WTC11 (cell line): ENCODE measurements at regions not wholly inside any gene's neighbourhood (a gene's known extent, or its start where the extent isn't known, plus 50 kb on each side); places are given as distances from the start of the nearest gene placed in this dataset.

Experiments used
- ATAC-seq: fragments of 200-7000 bp; cut with Tn5 transposase; 2 replicates; pipeline ENCODE4 v1.10.0; 2021; ENCODE audit warnings: mild to moderate bottlenecking, moderate library complexity
- CTCF ChIA-PET: fragments of 300-600 bp; sonication (Branson Sonifier 250); formaldehyde crosslinking; loops from one replicate; lab custom pipeline; 2021; ENCODE audit warnings: antibody characterized with exemption; lab: Charles Lee
- POLR2A ChIA-PET: fragments of 350-600 bp; sonication (Branson Sonifier 250); formaldehyde crosslinking; loops from one replicate; lab custom pipeline; 2021; ENCODE audit warnings: antibody characterized with exemption; lab: Charles Lee
- DNase-seq: peaks from one replicate; pipeline ENCODE4 v3.0.0; 2021; ENCODE audit warnings: low spot score
- H3K27ac Mint-ChIP-seq: 2 replicates; pipeline ENCODE4 v1.8.0; 2021; ENCODE audit warnings: mixed read lengths
- H3K27me3 Mint-ChIP-seq: 2 replicates; pipeline ENCODE4 v1.8.0; 2021; ENCODE audit warnings: low read depth, mild to moderate bottlenecking, moderate library complexity, mixed read lengths
- H3K36me3 Mint-ChIP-seq: 2 replicates; pipeline ENCODE4 v1.8.0; 2021; ENCODE audit warnings: mixed read lengths
- H3K4me1 Mint-ChIP-seq: 2 replicates; pipeline ENCODE4 v1.8.0; 2022; ENCODE audit warnings: mixed read lengths
- H3K4me3 Mint-ChIP-seq: 2 replicates; pipeline ENCODE4 v1.8.0; 2021; ENCODE audit warnings: mild to moderate bottlenecking, moderate library complexity, mixed read lengths
- H3K9me3 Mint-ChIP-seq: 2 replicates; pipeline ENCODE4 v1.8.0; 2021; ENCODE audit warnings: mixed read lengths
- ATF1 ChIP-seq: sonication (generic); formaldehyde crosslinking; IDR thresholded peaks from 2 replicates; pipeline ENCODE4 v1.8.1; 2023; ENCODE audit warnings: mild to moderate bottlenecking, moderate library complexity, missing genetic modification reagents
- ESRRA ChIP-seq: sonication (generic); formaldehyde crosslinking; IDR thresholded peaks from 2 replicates; pipeline ENCODE4 v1.8.1; 2022; ENCODE audit warnings: mild to moderate bottlenecking, missing genetic modification reagents, borderline replicate concordance
- FOXK1 ChIP-seq: sonication (generic); formaldehyde crosslinking; IDR thresholded peaks from 2 replicates; pipeline ENCODE4 v1.8.0; 2022; ENCODE audit warnings: mild to moderate bottlenecking, moderate library complexity, missing genetic modification reagents
- GRHL2 ChIP-seq: fragments of 250-450 bp; sonication (Bioruptor Pico); IDR thresholded peaks from 2 replicates; pipeline ENCODE4 v1.8.0; 2022; ENCODE audit warnings: mild to moderate bottlenecking, moderate library complexity; ENCODE audit not compliant: insufficient replicate concordance, severe bottlenecking
- MXD4 ChIP-seq: fragments of 250-450 bp; sonication (Bioruptor Pico); IDR thresholded peaks from 2 replicates; pipeline ENCODE4 v1.8.0; 2021; ENCODE audit warnings: mild to moderate bottlenecking, moderate library complexity, borderline replicate concordance
- NFE2L1 ChIP-seq: sonication (generic); formaldehyde crosslinking; IDR thresholded peaks from 2 replicates; pipeline ENCODE4 v1.8.1; 2023; ENCODE audit warnings: missing genetic modification reagents
- TCF7 ChIP-seq: sonication (generic); formaldehyde crosslinking; IDR thresholded peaks from 2 replicates; pipeline ENCODE4 v1.8.0; 2022; ENCODE audit warnings: mild to moderate bottlenecking, low read depth, missing genetic modification reagents, moderate library complexity
- TEAD4 ChIP-seq: sonication (generic); formaldehyde crosslinking; IDR thresholded peaks from 2 replicates; pipeline ENCODE4 v1.8.0; 2022; ENCODE audit warnings: mild to moderate bottlenecking, missing genetic modification reagents
- ZBTB21 ChIP-seq: sonication (generic); formaldehyde crosslinking; IDR thresholded peaks from 2 replicates; pipeline ENCODE4 v1.8.1; 2023; ENCODE audit warnings: mild to moderate bottlenecking, missing genetic modification reagents, borderline replicate concordance
- ZNF263 ChIP-seq: sonication (generic); formaldehyde crosslinking; IDR thresholded peaks from 2 replicates; pipeline ENCODE4 v1.8.1; 2022; ENCODE audit warnings: low read depth, mild to moderate bottlenecking, moderate library complexity, missing genetic modification reagents
- ZNF416 ChIP-seq: fragments of 250-450 bp; sonication (Bioruptor Pico); IDR thresholded peaks from 2 replicates; pipeline ENCODE4 v1.9.0; 2021; ENCODE audit warnings: mild to moderate bottlenecking, inconsistent platforms
- ZNF423 ChIP-seq: fragments of 250-450 bp; sonication (Bioruptor Pico); IDR thresholded peaks from 2 replicates; pipeline ENCODE4 v2.1.2; 2022; ENCODE audit warnings: mild to moderate bottlenecking, moderate library complexity
- ZNF671 ChIP-seq: fragments of 250-450 bp; sonication (Bioruptor Pico); IDR thresholded peaks from 2 replicates; pipeline ENCODE4 v1.8.0; 2021; ENCODE audit warnings: mild to moderate bottlenecking
- TF ChIP-seq, protein P1 (sequence below): sonication (generic); formaldehyde crosslinking; IDR thresholded peaks from 2 replicates; pipeline ENCODE4 v1.8.1; 2023; ENCODE audit warnings: mild to moderate bottlenecking, missing genetic modification reagents
- TF ChIP-seq, protein P2 (sequence below): sonication (generic); formaldehyde crosslinking; IDR thresholded peaks from 2 replicates; pipeline ENCODE4 v1.8.1; 2023; ENCODE audit warnings: mild to moderate bottlenecking, missing genetic modification reagents, moderate library complexity
- TF ChIP-seq, protein P3 (sequence below): sonication (generic); formaldehyde crosslinking; IDR thresholded peaks from 2 replicates; pipeline ENCODE4 v1.8.1; 2022; ENCODE audit warnings: missing genetic modification reagents, borderline replicate concordance
- TF ChIP-seq, protein P4 (sequence below): sonication (generic); formaldehyde crosslinking; IDR thresholded peaks from 2 replicates; pipeline ENCODE4 v1.8.0; 2022; ENCODE audit warnings: mild to moderate bottlenecking, missing genetic modification reagents
- TF ChIP-seq, protein P5 (sequence below): sonication (generic); formaldehyde crosslinking; conservative IDR thresholded peaks from 2 replicates; pipeline ENCODE4 v1.8.1; 2022; ENCODE audit warnings: mild to moderate bottlenecking, missing genetic modification reagents
- TF ChIP-seq, protein P6 (sequence below): fragments of 250-450 bp; sonication (Bioruptor Pico); IDR thresholded peaks from 2 replicates; pipeline ENCODE4 v1.9.0; 2021; ENCODE audit warnings: mild to moderate bottlenecking
- TF ChIP-seq, protein P7 (sequence below): sonication (generic); formaldehyde crosslinking; conservative IDR thresholded peaks from 2 replicates; pipeline ENCODE4 v1.8.1; 2023; ENCODE audit warnings: mild to moderate bottlenecking, low read depth, missing genetic modification reagents, moderate library complexity
- TF ChIP-seq, protein P8 (sequence below): sonication (generic); formaldehyde crosslinking; IDR thresholded peaks from 2 replicates; pipeline ENCODE4 v1.8.0; 2023; ENCODE audit warnings: missing genetic modification reagents
- TF ChIP-seq, protein P9 (sequence below): sonication (generic); formaldehyde crosslinking; IDR thresholded peaks from 2 replicates; pipeline ENCODE4 v1.8.1; 2022; ENCODE audit warnings: mild to moderate bottlenecking, missing genetic modification reagents, moderate library complexity, borderline replicate concordance

DNA sequence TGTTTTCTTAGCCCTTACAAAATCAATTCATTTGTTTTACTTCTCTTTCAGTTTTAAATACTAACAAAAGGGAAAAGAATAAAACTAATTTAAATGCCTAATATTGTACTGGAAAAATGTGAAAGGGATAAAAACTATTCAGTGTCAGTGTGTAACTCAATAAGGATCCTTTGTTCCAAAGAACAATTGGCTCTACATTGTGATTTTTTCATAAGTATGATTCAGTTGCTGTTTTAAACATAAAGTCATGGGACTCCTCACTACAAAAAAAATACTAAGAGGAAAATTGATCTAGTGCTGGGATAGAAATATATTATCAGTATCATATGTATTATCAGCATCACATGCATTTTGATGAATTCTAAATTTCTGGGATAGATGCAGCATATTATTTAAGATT, 199.4 kb upstream of the TRAM1L1 start:
- TF ChIP-seq, protein P1, sequence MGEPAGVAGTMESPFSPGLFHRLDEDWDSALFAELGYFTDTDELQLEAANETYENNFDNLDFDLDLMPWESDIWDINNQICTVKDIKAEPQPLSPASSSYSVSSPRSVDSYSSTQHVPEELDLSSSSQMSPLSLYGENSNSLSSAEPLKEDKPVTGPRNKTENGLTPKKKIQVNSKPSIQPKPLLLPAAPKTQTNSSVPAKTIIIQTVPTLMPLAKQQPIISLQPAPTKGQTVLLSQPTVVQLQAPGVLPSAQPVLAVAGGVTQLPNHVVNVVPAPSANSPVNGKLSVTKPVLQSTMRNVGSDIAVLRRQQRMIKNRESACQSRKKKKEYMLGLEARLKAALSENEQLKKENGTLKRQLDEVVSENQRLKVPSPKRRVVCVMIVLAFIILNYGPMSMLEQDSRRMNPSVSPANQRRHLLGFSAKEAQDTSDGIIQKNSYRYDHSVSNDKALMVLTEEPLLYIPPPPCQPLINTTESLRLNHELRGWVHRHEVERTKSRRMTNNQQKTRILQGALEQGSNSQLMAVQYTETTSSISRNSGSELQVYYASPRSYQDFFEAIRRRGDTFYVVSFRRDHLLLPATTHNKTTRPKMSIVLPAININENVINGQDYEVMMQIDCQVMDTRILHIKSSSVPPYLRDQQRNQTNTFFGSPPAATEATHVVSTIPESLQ (CRISPR knock-in tag), result no peak
- TF ChIP-seq TEAD4 (CRISPR knock-in tag), result no peak
- Mint-ChIP-seq H3K36me3 (no peaks in the 10 kb centered on the region), H3K27me3 (no peaks in the 10 kb centered on the region), H3K4me1 (no peaks in the 10 kb centered on the region), H3K9me3 (peaks cover 8% of the 10 kb centered on the region; the same call in 1 of the 2 replicates), H3K27ac (no peak overlapping the region), H3K4me3 (no peak overlapping the region)
- ChIA-PET CTCF (no interaction called here), POLR2A (no interaction called here)
- DNase-seq, result no peak
- no peak for ATAC-seq

DNA sequence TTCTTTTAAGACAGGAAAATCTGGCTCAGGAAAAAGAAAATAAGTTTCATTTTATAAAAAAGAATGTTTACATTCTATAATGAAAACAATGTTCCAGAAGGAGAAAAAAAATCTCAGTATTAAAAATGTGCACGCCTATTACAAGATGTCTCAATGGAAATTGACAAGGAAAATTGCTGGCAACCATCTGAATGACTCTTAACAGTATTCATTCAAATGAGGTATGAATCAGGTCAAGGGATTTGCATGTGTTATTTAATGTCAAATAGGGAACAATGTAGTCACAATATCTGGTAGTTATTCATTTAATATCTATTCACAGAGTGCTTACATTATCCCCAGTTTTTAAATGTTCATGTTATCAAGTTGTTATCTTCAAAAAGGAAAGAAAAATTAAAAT, 208.4 kb upstream of the TRAM1L1 start:
- no peak overlapping the region for H3K4me3 Mint-ChIP-seq
- CTCF ChIA-PET, result no interaction called here
- ATAC-seq (no peak), DNase-seq (no peak)
- POLR2A ChIA-PET, result no interaction called here
- H3K4me1 Mint-ChIP-seq, result peaks cover 7% of the 10 kb centered on the region
- peaks cover 11% of the 10 kb centered on the region for H3K9me3 Mint-ChIP-seq
- no peaks in the 10 kb centered on the region for H3K27me3 Mint-ChIP-seq
- H3K36me3 Mint-ChIP-seq, result peaks cover 5% of the 10 kb centered on the region; the same call in 1 of the 2 replicates
- H3K27ac Mint-ChIP-seq, result no peak overlapping the region
- TF ChIP-seq ZBTB21 (CRISPR knock-in tag) (no peak), ZNF423 (CRISPR knock-in tag) (no peak), MXD4 (CRISPR knock-in tag) (no peak), GRHL2 (CRISPR knock-in tag) (no peak), ZNF671 (CRISPR knock-in tag) (no peak), FOXK1 (CRISPR knock-in tag) (no peak)
- TF ChIP-seq, protein P2, sequence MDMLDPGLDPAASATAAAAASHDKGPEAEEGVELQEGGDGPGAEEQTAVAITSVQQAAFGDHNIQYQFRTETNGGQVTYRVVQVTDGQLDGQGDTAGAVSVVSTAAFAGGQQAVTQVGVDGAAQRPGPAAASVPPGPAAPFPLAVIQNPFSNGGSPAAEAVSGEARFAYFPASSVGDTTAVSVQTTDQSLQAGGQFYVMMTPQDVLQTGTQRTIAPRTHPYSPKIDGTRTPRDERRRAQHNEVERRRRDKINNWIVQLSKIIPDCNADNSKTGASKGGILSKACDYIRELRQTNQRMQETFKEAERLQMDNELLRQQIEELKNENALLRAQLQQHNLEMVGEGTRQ (CRISPR knock-in tag), result no peak

DNA sequence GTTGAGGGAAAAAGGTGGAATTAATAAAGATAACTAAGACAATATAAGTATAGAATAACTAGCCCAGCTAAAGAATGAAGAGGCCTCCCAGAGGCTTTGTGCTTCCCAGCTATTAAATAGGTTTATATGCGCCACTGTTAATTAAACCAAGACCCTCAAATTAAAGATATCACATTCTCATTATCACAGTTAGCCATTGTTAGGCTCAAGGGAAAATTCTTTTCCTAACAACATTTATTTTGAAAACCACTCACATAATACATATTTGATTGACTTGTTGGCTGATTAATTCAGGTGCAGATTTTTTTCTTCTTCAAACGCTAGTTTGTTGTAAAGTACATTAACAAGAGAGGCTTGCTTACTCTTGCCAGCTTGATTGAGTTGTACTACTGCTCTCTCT, 216.8 kb upstream of the TRAM1L1 start:
- H3K27ac Mint-ChIP-seq, result no peak overlapping the region
- H3K4me3 Mint-ChIP-seq, result no peak overlapping the region
- peaks cover under 1% of the 10 kb centered on the region for H3K9me3 Mint-ChIP-seq
- peaks cover 6% of the 10 kb centered on the region for H3K4me1 Mint-ChIP-seq
- H3K36me3 Mint-ChIP-seq, result no peaks in the 10 kb centered on the region
- no peaks in the 10 kb centered on the region for H3K27me3 Mint-ChIP-seq
- POLR2A ChIA-PET, result no interaction called here
- ATAC-seq, result no peak
- CTCF ChIA-PET, result no interaction called here
- no peak for DNase-seq
- TF ChIP-seq ZNF423 (CRISPR knock-in tag) (no peak), ATF1 (CRISPR knock-in tag) (no peak), TCF7 (CRISPR knock-in tag) (no peak), ZNF263 (CRISPR knock-in tag) (no peak), NFE2L1 (CRISPR knock-in tag) (no peak), ESRRA (CRISPR knock-in tag) (no peak), ZNF416 (CRISPR knock-in tag) (no peak)
- TF ChIP-seq, protein P3, sequence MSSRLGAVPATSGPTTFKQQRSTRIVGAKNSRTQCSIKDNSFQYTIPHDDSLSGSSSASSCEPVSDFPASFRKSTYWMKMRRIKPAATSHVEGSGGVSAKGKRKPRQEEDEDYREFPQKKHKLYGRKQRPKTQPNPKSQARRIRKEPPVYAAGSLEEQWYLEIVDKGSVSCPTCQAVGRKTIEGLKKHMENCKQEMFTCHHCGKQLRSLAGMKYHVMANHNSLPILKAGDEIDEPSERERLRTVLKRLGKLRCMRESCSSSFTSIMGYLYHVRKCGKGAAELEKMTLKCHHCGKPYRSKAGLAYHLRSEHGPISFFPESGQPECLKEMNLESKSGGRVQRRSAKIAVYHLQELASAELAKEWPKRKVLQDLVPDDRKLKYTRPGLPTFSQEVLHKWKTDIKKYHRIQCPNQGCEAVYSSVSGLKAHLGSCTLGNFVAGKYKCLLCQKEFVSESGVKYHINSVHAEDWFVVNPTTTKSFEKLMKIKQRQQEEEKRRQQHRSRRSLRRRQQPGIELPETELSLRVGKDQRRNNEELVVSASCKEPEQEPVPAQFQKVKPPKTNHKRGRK (CRISPR knock-in tag), result no peak
- TF ChIP-seq, protein P4, sequence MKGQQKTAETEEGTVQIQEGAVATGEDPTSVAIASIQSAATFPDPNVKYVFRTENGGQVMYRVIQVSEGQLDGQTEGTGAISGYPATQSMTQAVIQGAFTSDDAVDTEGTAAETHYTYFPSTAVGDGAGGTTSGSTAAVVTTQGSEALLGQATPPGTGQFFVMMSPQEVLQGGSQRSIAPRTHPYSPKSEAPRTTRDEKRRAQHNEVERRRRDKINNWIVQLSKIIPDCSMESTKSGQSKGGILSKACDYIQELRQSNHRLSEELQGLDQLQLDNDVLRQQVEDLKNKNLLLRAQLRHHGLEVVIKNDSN (CRISPR knock-in tag), result no peak
- TF ChIP-seq, protein P5, sequence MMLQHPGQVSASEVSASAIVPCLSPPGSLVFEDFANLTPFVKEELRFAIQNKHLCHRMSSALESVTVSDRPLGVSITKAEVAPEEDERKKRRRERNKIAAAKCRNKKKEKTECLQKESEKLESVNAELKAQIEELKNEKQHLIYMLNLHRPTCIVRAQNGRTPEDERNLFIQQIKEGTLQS (CRISPR knock-in tag), result no peak
- TF ChIP-seq, protein P6, sequence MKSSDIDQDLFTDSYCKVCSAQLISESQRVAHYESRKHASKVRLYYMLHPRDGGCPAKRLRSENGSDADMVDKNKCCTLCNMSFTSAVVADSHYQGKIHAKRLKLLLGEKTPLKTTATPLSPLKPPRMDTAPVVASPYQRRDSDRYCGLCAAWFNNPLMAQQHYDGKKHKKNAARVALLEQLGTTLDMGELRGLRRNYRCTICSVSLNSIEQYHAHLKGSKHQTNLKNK (CRISPR knock-in tag), result no peak
- TF ChIP-seq, protein P7, sequence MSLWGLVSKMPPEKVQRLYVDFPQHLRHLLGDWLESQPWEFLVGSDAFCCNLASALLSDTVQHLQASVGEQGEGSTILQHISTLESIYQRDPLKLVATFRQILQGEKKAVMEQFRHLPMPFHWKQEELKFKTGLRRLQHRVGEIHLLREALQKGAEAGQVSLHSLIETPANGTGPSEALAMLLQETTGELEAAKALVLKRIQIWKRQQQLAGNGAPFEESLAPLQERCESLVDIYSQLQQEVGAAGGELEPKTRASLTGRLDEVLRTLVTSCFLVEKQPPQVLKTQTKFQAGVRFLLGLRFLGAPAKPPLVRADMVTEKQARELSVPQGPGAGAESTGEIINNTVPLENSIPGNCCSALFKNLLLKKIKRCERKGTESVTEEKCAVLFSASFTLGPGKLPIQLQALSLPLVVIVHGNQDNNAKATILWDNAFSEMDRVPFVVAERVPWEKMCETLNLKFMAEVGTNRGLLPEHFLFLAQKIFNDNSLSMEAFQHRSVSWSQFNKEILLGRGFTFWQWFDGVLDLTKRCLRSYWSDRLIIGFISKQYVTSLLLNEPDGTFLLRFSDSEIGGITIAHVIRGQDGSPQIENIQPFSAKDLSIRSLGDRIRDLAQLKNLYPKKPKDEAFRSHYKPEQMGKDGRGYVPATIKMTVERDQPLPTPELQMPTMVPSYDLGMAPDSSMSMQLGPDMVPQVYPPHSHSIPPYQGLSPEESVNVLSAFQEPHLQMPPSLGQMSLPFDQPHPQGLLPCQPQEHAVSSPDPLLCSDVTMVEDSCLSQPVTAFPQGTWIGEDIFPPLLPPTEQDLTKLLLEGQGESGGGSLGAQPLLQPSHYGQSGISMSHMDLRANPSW (CRISPR knock-in tag), result no peak
- TF ChIP-seq, protein P8, sequence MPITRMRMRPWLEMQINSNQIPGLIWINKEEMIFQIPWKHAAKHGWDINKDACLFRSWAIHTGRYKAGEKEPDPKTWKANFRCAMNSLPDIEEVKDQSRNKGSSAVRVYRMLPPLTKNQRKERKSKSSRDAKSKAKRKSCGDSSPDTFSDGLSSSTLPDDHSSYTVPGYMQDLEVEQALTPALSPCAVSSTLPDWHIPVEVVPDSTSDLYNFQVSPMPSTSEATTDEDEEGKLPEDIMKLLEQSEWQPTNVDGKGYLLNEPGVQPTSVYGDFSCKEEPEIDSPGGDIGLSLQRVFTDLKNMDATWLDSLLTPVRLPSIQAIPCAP, result no peak
- TF ChIP-seq, protein P9, sequence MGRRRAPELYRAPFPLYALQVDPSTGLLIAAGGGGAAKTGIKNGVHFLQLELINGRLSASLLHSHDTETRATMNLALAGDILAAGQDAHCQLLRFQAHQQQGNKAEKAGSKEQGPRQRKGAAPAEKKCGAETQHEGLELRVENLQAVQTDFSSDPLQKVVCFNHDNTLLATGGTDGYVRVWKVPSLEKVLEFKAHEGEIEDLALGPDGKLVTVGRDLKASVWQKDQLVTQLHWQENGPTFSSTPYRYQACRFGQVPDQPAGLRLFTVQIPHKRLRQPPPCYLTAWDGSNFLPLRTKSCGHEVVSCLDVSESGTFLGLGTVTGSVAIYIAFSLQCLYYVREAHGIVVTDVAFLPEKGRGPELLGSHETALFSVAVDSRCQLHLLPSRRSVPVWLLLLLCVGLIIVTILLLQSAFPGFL, result no peak
